ENCODE measurements at regions not wholly inside any gene's neighbourhood (a gene's known extent, or its start where the extent isn't known, plus 50 kb on each side); places are given as distances from the start of the nearest gene placed in this dataset.

DNA sequence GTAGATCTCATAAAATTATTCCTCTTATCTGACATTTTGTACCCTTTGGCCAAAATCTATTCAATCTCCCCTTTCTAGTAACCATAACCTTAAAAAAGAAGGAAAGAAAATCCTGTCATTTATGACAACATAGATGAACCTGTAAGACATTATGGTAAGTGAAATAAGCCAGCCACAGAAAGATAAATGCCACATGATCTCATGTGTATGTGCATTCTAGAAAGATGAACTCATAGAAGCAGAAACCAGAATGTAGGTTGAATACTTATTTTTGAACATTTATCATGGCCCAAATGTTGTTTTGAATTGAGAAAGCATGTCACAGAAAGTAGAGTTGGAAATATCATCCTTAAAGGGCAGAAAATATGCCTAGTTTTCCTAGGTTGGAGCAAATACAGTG is 1053.6 kb downstream of the SLC6A15 start:
- H3K36me3 Mint-ChIP-seq (ENCODE audit: insufficient read depth, unreplicated experiment) = no peaks in the 10 kb centered on the region
- intact Hi-C loops (cut with micrococcal nuclease; ENCODE audit: unreplicated experiment) = no loop called here
- no TSS peak for BruUV-seq (replicated peaks)
- DNase-seq = no peak
- H3K4me1 Mint-ChIP-seq (ENCODE audit: low read depth, unreplicated experiment) = no peaks in the 10 kb centered on the region
- H3K27me3 Mint-ChIP-seq (ENCODE audit: unreplicated experiment) = no peaks in the 10 kb centered on the region
- peaks cover 5% of the 10 kb centered on the region for H3K9me3 Mint-ChIP-seq (ENCODE audit: low read depth, unreplicated experiment)
- no peak overlapping the region for H3K4me3 Mint-ChIP-seq (ENCODE audit: low read depth, unreplicated experiment)
- TF ChIP-seq, protein P1, sequence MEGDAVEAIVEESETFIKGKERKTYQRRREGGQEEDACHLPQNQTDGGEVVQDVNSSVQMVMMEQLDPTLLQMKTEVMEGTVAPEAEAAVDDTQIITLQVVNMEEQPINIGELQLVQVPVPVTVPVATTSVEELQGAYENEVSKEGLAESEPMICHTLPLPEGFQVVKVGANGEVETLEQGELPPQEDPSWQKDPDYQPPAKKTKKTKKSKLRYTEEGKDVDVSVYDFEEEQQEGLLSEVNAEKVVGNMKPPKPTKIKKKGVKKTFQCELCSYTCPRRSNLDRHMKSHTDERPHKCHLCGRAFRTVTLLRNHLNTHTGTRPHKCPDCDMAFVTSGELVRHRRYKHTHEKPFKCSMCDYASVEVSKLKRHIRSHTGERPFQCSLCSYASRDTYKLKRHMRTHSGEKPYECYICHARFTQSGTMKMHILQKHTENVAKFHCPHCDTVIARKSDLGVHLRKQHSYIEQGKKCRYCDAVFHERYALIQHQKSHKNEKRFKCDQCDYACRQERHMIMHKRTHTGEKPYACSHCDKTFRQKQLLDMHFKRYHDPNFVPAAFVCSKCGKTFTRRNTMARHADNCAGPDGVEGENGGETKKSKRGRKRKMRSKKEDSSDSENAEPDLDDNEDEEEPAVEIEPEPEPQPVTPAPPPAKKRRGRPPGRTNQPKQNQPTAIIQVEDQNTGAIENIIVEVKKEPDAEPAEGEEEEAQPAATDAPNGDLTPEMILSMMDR (IDR thresholded peaks at IDR 0.05; ENCODE audit: unreplicated experiment) = no peak
- CTCF ChIA-PET = no interaction called here
- no peak overlapping the region for H3K27ac Mint-ChIP-seq (ENCODE audit: unreplicated experiment)

GRCh38 chr12:83856803-83857202 is 1055.8 kb downstream of the SLC6A15 start:
- no peak for DNase-seq
- intact Hi-C loops (cut with micrococcal nuclease; ENCODE audit: unreplicated experiment) = no loop called here
- Mint-ChIP-seq H3K36me3 (ENCODE audit: insufficient read depth, unreplicated experiment) (no peaks in the 10 kb centered on the region), H3K4me1 (ENCODE audit: low read depth, unreplicated experiment) (no peaks in the 10 kb centered on the region), H3K27ac (ENCODE audit: unreplicated experiment) (no peak overlapping the region), H3K9me3 (ENCODE audit: low read depth, unreplicated experiment) (peaks cover 5% of the 10 kb centered on the region), H3K27me3 (ENCODE audit: unreplicated experiment) (no peaks in the 10 kb centered on the region), H3K4me3 (ENCODE audit: low read depth, unreplicated experiment) (no peak overlapping the region)
- CTCF ChIA-PET = no interaction called here
- TF ChIP-seq, protein P1 (IDR thresholded peaks at IDR 0.05; ENCODE audit: unreplicated experiment) = no peak
- BruUV-seq (replicated peaks) = no TSS peak

DNA sequence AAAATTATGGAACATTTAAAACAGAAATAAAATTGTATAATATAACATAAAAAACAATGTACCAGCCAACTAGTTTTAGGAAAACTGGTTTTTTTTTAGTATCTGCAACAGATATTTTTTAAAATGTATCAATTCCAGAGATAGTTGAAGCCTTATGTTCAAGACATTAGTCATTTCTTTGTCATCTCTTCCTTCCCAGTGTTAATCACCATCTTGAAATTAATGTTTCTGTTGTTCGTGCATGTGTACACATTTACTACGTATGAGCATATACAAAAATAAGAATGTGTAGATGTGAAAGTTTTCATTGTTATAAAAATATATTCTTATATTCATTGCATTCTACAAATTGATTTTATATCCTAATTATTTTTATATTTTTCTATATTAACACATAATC is 1062.1 kb downstream of the SLC6A15 start:
- Mint-ChIP-seq H3K36me3 (ENCODE audit: insufficient read depth, unreplicated experiment) (no peaks in the 10 kb centered on the region), H3K27ac (ENCODE audit: unreplicated experiment) (no peak overlapping the region), H3K4me3 (ENCODE audit: low read depth, unreplicated experiment) (no peak overlapping the region), H3K4me1 (ENCODE audit: low read depth, unreplicated experiment) (no peaks in the 10 kb centered on the region), H3K9me3 (ENCODE audit: low read depth, unreplicated experiment) (peaks cover 5% of the 10 kb centered on the region), H3K27me3 (ENCODE audit: unreplicated experiment) (no peaks in the 10 kb centered on the region)
- CTCF ChIA-PET = no interaction called here
- intact Hi-C loops (cut with micrococcal nuclease; ENCODE audit: unreplicated experiment) = no loop called here
- DNase-seq = no peak
- BruUV-seq (replicated peaks) = no TSS peak
- TF ChIP-seq, protein P1 (IDR thresholded peaks at IDR 0.05; ENCODE audit: unreplicated experiment) = no peak

- no peaks in the 10 kb centered on the region for H3K27me3 Mint-ChIP-seq (ENCODE audit: unreplicated experiment)
- CTCF ChIA-PET = no interaction called here
- TF ChIP-seq, protein P1 (IDR thresholded peaks at IDR 0.05; ENCODE audit: unreplicated experiment) = no peak
- H3K9me3 Mint-ChIP-seq (ENCODE audit: low read depth, unreplicated experiment) = no peaks in the 10 kb centered on the region
- no peaks in the 10 kb centered on the region for H3K4me1 Mint-ChIP-seq (ENCODE audit: low read depth, unreplicated experiment)
- BruUV-seq (replicated peaks) = no TSS peak
- no peaks in the 10 kb centered on the region for H3K36me3 Mint-ChIP-seq (ENCODE audit: insufficient read depth, unreplicated experiment)
- H3K4me3 Mint-ChIP-seq (ENCODE audit: low read depth, unreplicated experiment) = no peak overlapping the region
- H3K27ac Mint-ChIP-seq (ENCODE audit: unreplicated experiment) = no peak overlapping the region
- DNase-seq = no peak
- intact Hi-C loops (cut with micrococcal nuclease; ENCODE audit: unreplicated experiment) = no loop called here
Observed at GRCh38 chr12:83848702-83849101, 1063.9 kb downstream of the SLC6A15 start.

DNA sequence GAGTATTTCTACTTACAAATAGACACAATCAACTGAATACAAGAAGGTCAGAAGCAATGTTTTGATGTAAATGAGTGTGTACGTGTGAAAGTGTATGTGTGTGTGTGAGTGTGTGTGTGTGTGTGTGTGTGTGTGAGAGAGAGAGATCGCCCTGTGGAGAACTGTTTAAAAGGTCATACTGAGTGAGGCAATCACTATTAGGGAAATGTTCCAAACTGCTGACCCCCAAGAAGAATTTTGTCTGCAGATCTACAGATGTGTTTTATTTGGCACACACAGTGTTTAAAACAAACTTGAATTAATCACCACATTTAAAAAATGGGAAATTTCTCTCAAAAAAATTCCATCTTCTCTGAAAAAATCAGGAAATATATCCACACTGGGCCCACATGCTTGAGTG is 1069.1 kb downstream of the SLC6A15 start:
- CTCF ChIA-PET = no interaction called here
- intact Hi-C loops (cut with micrococcal nuclease; ENCODE audit: unreplicated experiment) = no loop called here
- TF ChIP-seq, protein P1 (IDR thresholded peaks at IDR 0.05; ENCODE audit: unreplicated experiment) = no peak
- no peak for DNase-seq
- Mint-ChIP-seq H3K27me3 (ENCODE audit: unreplicated experiment) (no peaks in the 10 kb centered on the region), H3K27ac (ENCODE audit: unreplicated experiment) (no peak overlapping the region), H3K4me1 (ENCODE audit: low read depth, unreplicated experiment) (no peaks in the 10 kb centered on the region), H3K4me3 (ENCODE audit: low read depth, unreplicated experiment) (no peak overlapping the region), H3K36me3 (ENCODE audit: insufficient read depth, unreplicated experiment) (no peaks in the 10 kb centered on the region), H3K9me3 (ENCODE audit: low read depth, unreplicated experiment) (no peaks in the 10 kb centered on the region)
- no TSS peak for BruUV-seq (replicated peaks)
